ENCODE measurements at regions not wholly inside any gene's neighbourhood (a gene's known extent, or its start where the extent isn't known, plus 50 kb on each side); places are given as distances from the start of the nearest gene placed in this dataset.

- Mint-ChIP-seq H3K27me3 (ENCODE audit: low read depth) (no peaks in the 10 kb centered on the region), H3K36me3 (no peaks in the 10 kb centered on the region; the same call in 1 of the 2 replicates), H3K27ac (no peak overlapping the region), H3K9me3 (peaks cover 13% of the 10 kb centered on the region), H3K4me1 (no peaks in the 10 kb centered on the region), H3K4me3 (no peak overlapping the region)
- ATAC-seq = no peak
- TF ChIP-seq GRHL2 (CRISPR knock-in tag; IDR thresholded peaks at IDR 0.05; ENCODE audit: insufficient replicate concordance, severe bottlenecking) = no peak
- no peak for TF ChIP-seq E2F4 (CRISPR knock-in tag; IDR thresholded peaks at IDR 0.05; ENCODE audit: borderline replicate concordance, low read depth)
- TF ChIP-seq, protein P1, sequence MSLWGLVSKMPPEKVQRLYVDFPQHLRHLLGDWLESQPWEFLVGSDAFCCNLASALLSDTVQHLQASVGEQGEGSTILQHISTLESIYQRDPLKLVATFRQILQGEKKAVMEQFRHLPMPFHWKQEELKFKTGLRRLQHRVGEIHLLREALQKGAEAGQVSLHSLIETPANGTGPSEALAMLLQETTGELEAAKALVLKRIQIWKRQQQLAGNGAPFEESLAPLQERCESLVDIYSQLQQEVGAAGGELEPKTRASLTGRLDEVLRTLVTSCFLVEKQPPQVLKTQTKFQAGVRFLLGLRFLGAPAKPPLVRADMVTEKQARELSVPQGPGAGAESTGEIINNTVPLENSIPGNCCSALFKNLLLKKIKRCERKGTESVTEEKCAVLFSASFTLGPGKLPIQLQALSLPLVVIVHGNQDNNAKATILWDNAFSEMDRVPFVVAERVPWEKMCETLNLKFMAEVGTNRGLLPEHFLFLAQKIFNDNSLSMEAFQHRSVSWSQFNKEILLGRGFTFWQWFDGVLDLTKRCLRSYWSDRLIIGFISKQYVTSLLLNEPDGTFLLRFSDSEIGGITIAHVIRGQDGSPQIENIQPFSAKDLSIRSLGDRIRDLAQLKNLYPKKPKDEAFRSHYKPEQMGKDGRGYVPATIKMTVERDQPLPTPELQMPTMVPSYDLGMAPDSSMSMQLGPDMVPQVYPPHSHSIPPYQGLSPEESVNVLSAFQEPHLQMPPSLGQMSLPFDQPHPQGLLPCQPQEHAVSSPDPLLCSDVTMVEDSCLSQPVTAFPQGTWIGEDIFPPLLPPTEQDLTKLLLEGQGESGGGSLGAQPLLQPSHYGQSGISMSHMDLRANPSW (CRISPR knock-in tag; conservative IDR thresholded peaks at IDR 0.05; ENCODE audit: low read depth) = no peak
- TF ChIP-seq CREM (CRISPR knock-in tag; IDR thresholded peaks at IDR 0.05) = no peak
- TF ChIP-seq, protein P2, sequence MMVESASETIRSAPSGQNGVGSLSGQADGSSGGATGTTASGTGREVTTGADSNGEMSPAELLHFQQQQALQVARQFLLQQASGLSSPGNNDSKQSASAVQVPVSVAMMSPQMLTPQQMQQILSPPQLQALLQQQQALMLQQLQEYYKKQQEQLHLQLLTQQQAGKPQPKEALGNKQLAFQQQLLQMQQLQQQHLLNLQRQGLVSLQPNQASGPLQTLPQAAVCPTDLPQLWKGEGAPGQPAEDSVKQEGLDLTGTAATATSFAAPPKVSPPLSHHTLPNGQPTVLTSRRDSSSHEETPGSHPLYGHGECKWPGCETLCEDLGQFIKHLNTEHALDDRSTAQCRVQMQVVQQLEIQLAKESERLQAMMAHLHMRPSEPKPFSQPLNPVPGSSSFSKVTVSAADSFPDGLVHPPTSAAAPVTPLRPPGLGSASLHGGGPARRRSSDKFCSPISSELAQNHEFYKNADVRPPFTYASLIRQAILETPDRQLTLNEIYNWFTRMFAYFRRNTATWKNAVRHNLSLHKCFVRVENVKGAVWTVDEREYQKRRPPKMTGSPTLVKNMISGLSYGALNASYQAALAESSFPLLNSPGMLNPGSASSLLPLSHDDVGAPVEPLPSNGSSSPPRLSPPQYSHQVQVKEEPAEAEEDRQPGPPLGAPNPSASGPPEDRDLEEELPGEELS (CRISPR knock-in tag; IDR thresholded peaks at IDR 0.05) = no peak
- TF ChIP-seq GTF2I (CRISPR knock-in tag; conservative IDR thresholded peaks at IDR 0.05) = no peak
- no peak for TF ChIP-seq ZNF219 (CRISPR knock-in tag; IDR thresholded peaks at IDR 0.05; ENCODE audit: borderline replicate concordance)
- no peak for TF ChIP-seq RORB (CRISPR knock-in tag; IDR thresholded peaks at IDR 0.05)
- no peak for TF ChIP-seq ZBTB43 (CRISPR knock-in tag; IDR thresholded peaks at IDR 0.05)
- TF ChIP-seq, protein P3, sequence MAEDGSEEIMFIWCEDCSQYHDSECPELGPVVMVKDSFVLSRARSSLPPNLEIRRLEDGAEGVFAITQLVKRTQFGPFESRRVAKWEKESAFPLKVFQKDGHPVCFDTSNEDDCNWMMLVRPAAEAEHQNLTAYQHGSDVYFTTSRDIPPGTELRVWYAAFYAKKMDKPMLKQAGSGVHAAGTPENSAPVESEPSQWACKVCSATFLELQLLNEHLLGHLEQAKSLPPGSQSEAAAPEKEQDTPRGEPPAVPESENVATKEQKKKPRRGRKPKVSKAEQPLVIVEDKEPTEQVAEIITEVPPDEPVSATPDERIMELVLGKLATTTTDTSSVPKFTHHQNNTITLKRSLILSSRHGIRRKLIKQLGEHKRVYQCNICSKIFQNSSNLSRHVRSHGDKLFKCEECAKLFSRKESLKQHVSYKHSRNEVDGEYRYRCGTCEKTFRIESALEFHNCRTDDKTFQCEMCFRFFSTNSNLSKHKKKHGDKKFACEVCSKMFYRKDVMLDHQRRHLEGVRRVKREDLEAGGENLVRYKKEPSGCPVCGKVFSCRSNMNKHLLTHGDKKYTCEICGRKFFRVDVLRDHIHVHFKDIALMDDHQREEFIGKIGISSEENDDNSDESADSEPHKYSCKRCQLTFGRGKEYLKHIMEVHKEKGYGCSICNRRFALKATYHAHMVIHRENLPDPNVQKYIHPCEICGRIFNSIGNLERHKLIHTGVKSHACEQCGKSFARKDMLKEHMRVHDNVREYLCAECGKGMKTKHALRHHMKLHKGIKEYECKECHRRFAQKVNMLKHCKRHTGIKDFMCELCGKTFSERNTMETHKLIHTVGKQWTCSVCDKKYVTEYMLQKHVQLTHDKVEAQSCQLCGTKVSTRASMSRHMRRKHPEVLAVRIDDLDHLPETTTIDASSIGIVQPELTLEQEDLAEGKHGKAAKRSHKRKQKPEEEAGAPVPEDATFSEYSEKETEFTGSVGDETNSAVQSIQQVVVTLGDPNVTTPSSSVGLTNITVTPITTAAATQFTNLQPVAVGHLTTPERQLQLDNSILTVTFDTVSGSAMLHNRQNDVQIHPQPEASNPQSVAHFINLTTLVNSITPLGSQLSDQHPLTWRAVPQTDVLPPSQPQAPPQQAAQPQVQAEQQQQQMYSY (CRISPR knock-in tag; IDR thresholded peaks at IDR 0.05) = no peak
- no peak for TF ChIP-seq HMGA2 (CRISPR knock-in tag; IDR thresholded peaks at IDR 0.05)
- ChIA-PET POLR2A (no interaction called here), CTCF (no interaction called here)
- DNase-seq (ENCODE audit: low spot score) = no peak
These were observed 685.3 kb upstream of the CHRM3 start for GRCh38 chr1:238701024-238701423.

- ChIA-PET CTCF (no interaction called here), POLR2A (no interaction called here)
- H3K27me3 Mint-ChIP-seq (ENCODE audit: low read depth) = no peaks in the 10 kb centered on the region
- DNase-seq (ENCODE audit: low spot score) = no peak
- ATAC-seq = no peak
- no peak overlapping the region for H3K4me3 Mint-ChIP-seq
- H3K27ac Mint-ChIP-seq = no peak overlapping the region
- peaks cover 6% of the 10 kb centered on the region; the same call in 1 of the 2 replicates for H3K36me3 Mint-ChIP-seq
- H3K9me3 Mint-ChIP-seq = peaks cover 21% of the 10 kb centered on the region
- no peaks in the 10 kb centered on the region for H3K4me1 Mint-ChIP-seq
- TF ChIP-seq, protein P4, sequence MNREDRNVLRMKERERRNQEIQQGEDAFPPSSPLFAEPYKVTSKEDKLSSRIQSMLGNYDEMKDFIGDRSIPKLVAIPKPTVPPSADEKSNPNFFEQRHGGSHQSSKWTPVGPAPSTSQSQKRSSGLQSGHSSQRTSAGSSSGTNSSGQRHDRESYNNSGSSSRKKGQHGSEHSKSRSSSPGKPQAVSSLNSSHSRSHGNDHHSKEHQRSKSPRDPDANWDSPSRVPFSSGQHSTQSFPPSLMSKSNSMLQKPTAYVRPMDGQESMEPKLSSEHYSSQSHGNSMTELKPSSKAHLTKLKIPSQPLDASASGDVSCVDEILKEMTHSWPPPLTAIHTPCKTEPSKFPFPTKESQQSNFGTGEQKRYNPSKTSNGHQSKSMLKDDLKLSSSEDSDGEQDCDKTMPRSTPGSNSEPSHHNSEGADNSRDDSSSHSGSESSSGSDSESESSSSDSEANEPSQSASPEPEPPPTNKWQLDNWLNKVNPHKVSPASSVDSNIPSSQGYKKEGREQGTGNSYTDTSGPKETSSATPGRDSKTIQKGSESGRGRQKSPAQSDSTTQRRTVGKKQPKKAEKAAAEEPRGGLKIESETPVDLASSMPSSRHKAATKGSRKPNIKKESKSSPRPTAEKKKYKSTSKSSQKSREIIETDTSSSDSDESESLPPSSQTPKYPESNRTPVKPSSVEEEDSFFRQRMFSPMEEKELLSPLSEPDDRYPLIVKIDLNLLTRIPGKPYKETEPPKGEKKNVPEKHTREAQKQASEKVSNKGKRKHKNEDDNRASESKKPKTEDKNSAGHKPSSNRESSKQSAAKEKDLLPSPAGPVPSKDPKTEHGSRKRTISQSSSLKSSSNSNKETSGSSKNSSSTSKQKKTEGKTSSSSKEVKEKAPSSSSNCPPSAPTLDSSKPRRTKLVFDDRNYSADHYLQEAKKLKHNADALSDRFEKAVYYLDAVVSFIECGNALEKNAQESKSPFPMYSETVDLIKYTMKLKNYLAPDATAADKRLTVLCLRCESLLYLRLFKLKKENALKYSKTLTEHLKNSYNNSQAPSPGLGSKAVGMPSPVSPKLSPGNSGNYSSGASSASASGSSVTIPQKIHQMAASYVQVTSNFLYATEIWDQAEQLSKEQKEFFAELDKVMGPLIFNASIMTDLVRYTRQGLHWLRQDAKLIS (CRISPR knock-in tag; IDR thresholded peaks at IDR 0.05; ENCODE audit: borderline replicate concordance) = no peak
- TF ChIP-seq NFYB (CRISPR knock-in tag; conservative IDR thresholded peaks at IDR 0.05; ENCODE audit: low read depth) (no peak), JAZF1 (CRISPR knock-in tag; IDR thresholded peaks at IDR 0.05) (no peak), ZNF423 (CRISPR knock-in tag; IDR thresholded peaks at IDR 0.05) (no peak), ZNF425 (CRISPR knock-in tag; conservative IDR thresholded peaks at IDR 0.05) (no peak)
- TF ChIP-seq, protein P5, sequence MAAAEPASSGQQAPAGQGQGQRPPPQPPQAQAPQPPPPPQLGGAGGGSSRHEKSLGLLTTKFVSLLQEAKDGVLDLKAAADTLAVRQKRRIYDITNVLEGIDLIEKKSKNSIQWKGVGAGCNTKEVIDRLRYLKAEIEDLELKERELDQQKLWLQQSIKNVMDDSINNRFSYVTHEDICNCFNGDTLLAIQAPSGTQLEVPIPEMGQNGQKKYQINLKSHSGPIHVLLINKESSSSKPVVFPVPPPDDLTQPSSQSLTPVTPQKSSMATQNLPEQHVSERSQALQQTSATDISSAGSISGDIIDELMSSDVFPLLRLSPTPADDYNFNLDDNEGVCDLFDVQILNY (CRISPR knock-in tag; IDR thresholded peaks at IDR 0.05) = no peak
These were observed 696.0 kb upstream of the CHRM3 start for GRCh38 chr1:238690415-238690814.
